IMR-90 (cell line): ENCODE measurements at regions not wholly inside any gene's neighbourhood (a gene's known extent, or its start where the extent isn't known, plus 50 kb on each side); places are given as distances from the start of the nearest gene placed in this dataset.
A peak's percentile ranks its signal among the peaks of the same experiment; 100 is the strongest.

Source experiments
- ATAC-seq: fragments of 200-7000 bp; cut with Tn5 transposase; 2 replicates; pipeline ENCODE4 v1.9.1; 2020; ENCODE audit warnings: low read depth, mild to moderate bottlenecking, moderate library complexity
- BruUV-seq: library from RNA; stranded (reverse); fragments of 400-500 nt; replicated peaks from 2 replicates; lab custom pipeline; 2021; lab: Mats Ljungman, UMichigan
- CTCF ChIA-PET: fragments of 300-600 bp; formaldehyde crosslinking; extraction: SDS; loops from one replicate; lab custom pipeline; 2021; ENCODE audit warnings: antibody characterized with exemption; lab: Yijun Ruan, JAX
- POLR2A ChIA-PET: fragments of 300-600 bp; sonication (Branson Sonifier 250); formaldehyde crosslinking; loops from one replicate; lab custom pipeline; 2022; ENCODE audit warnings: antibody characterized with exemption; ENCODE audit not compliant: unreplicated experiment; lab: Charles Lee
- DNase-seq: peaks from one replicate; pipeline ENCODE4 v3.0.0; 2013
- H2AFZ ChIP-seq: replicated peaks from 2 replicates; pipeline ENCODE3; 2013; ENCODE audit warnings: low read length, mild to moderate bottlenecking; ENCODE audit not compliant: poor library complexity
- H2AK5ac ChIP-seq: 2 replicates; pipeline ENCODE4 v1.6.1; 2013; ENCODE audit warnings: low read depth, low read length, inconsistent platforms
- H2AK9ac ChIP-seq: replicated peaks from 2 replicates; pipeline ENCODE3; 2013; ENCODE audit warnings: mild to moderate bottlenecking, low read depth, low read length, moderate library complexity; ENCODE audit not compliant: poor library complexity
- H2BK120ac ChIP-seq: 2 replicates; pipeline ENCODE4 v1.6.1; 2013; ENCODE audit warnings: low read depth, low read length, inconsistent platforms
- H2BK15ac ChIP-seq: 3 replicates; pipeline ENCODE4 v1.6.1; 2013; ENCODE audit warnings: low read depth, low read length, inconsistent platforms
- H2BK20ac ChIP-seq: 2 replicates; pipeline ENCODE4 v1.6.1; 2013; ENCODE audit warnings: low read depth, mild to moderate bottlenecking, inconsistent platforms, low read length, moderate library complexity
- H2BK5ac ChIP-seq: 2 replicates; pipeline ENCODE4 v1.6.1; 2013; ENCODE audit warnings: mild to moderate bottlenecking, low read depth, low read length, inconsistent platforms; ENCODE audit not compliant: poor library complexity, severe bottlenecking
- H3K14ac ChIP-seq: replicated peaks from 2 replicates; pipeline ENCODE4 v1.6.1; 2013; ENCODE audit warnings: low read depth, low read length, inconsistent platforms
- H3K18ac ChIP-seq: 2 replicates; pipeline ENCODE4 v1.6.1; 2013; ENCODE audit warnings: low read depth, low read length, control low read depth
- H3K23ac ChIP-seq: 2 replicates; pipeline ENCODE4 v1.6.1; 2013; ENCODE audit warnings: low read depth, low read length, inconsistent platforms
- H3K27ac ChIP-seq: 2 replicates; pipeline ENCODE4 v1.5.1; 2013; ENCODE audit warnings: mild to moderate bottlenecking, control low read depth, low read length; ENCODE audit not compliant: insufficient read depth
- H3K27me3 ChIP-seq: 2 replicates; pipeline ENCODE4 v1.6.1; 2013; ENCODE audit warnings: low read length; ENCODE audit not compliant: control insufficient read depth, insufficient read depth
- H3K36me3 ChIP-seq: 2 replicates; pipeline ENCODE4 v1.6.1; 2013; ENCODE audit warnings: low read length, mixed read lengths; ENCODE audit not compliant: control insufficient read depth, insufficient read depth
- H3K4ac ChIP-seq: 2 replicates; pipeline ENCODE4 v1.6.1; 2013; ENCODE audit warnings: low read depth, low read length, inconsistent platforms
- H3K4me1 ChIP-seq: 2 replicates; pipeline ENCODE4 v1.6.1; 2013; ENCODE audit warnings: low read length, mixed read lengths; ENCODE audit not compliant: control insufficient read depth, insufficient read depth
- H3K4me2 ChIP-seq: 2 replicates; pipeline ENCODE4 v1.6.1; 2013; ENCODE audit warnings: low read depth, mild to moderate bottlenecking, control low read depth, low read length, moderate library complexity
- H3K4me3 ChIP-seq: 2 replicates; pipeline ENCODE4 v1.5.1; 2013; ENCODE audit warnings: low read depth, mild to moderate bottlenecking, control low read depth, low read length, moderate library complexity; ENCODE audit not compliant: insufficient read depth
- H3K56ac ChIP-seq: 2 replicates; pipeline ENCODE4 v1.6.1; 2013; ENCODE audit warnings: low read length, inconsistent platforms; ENCODE audit not compliant: insufficient read depth; ENCODE audit errors: extremely low read depth
- H3K79me1 ChIP-seq, 2 experiments: 2 replicates each; pipeline ENCODE4 v1.6.1; 2013; ENCODE audit warnings: low read length in 2 of 2, inconsistent platforms in 1 of 2, low read depth in 1 of 2
- H3K9ac ChIP-seq: 2 replicates; pipeline ENCODE4 v1.6.1; 2013; ENCODE audit warnings: low read depth, low read length, control low read depth
- H3K9me1 ChIP-seq: 2 replicates; pipeline ENCODE4 v1.6.1; 2013; ENCODE audit warnings: low read length, inconsistent platforms; ENCODE audit not compliant: insufficient read depth
- H3K9me3 ChIP-seq: 2 replicates; pipeline ENCODE4 v1.6.1; 2013; ENCODE audit warnings: low read length; ENCODE audit not compliant: control insufficient read depth, insufficient read depth
- H4K20me1 ChIP-seq: 2 replicates; pipeline ENCODE4 v1.6.1; 2013; ENCODE audit warnings: low read length, inconsistent platforms; ENCODE audit not compliant: insufficient read depth
- H4K5ac ChIP-seq: 2 replicates; pipeline ENCODE4 v1.6.1; 2013; ENCODE audit warnings: mild to moderate bottlenecking, low read depth, low read length, control low read depth
- H4K8ac ChIP-seq, 2 experiments: 2 replicates each; pipeline ENCODE4 v1.6.1; 2013; ENCODE audit warnings: low read depth in 2 of 2, low read length in 2 of 2, control low read depth in 1 of 2, inconsistent platforms in 1 of 2
- H4K91ac ChIP-seq: 2 replicates; pipeline ENCODE4 v1.6.1; 2013; ENCODE audit warnings: low read depth, low read length, inconsistent platforms; ENCODE audit not compliant: insufficient read depth
- BHLHE40 ChIP-seq: fragments of 150-350 bp; IDR thresholded peaks from 2 replicates; pipeline ENCODE4 v1.6.1; 2016; ENCODE audit warnings: mild to moderate bottlenecking, low read depth, low read length
- CEBPB ChIP-seq: IDR thresholded peaks from 2 replicates; pipeline ENCODE4 v1.6.1; 2012; ENCODE audit warnings: low read depth, low read length, improper control_type of control experiment
- CHD1 ChIP-seq: IDR thresholded peaks from 2 replicates; pipeline ENCODE4 v1.6.1; 2012; ENCODE audit warnings: low read depth, low read length, improper control_type of control experiment
- ELK1 ChIP-seq: fragments of 150-350 bp; IDR thresholded peaks from 2 replicates; pipeline ENCODE4 v1.6.1; 2016; ENCODE audit warnings: low read depth, mild to moderate bottlenecking, low read length, moderate library complexity, borderline replicate concordance
- FOS ChIP-seq: fragments of 150-350 bp; IDR thresholded peaks from 2 replicates; pipeline ENCODE4 v1.6.1; 2016; ENCODE audit warnings: low read depth, low read length
- MAFK ChIP-seq: IDR thresholded peaks from 2 replicates; pipeline ENCODE4 v1.6.1; 2012; ENCODE audit warnings: low read depth, low read length, improper control_type of control experiment
- MAZ ChIP-seq: IDR thresholded peaks from 2 replicates; pipeline ENCODE4 v1.6.1; 2012; ENCODE audit warnings: low read depth, mild to moderate bottlenecking, low read length, improper control_type of control experiment, moderate library complexity, borderline replicate concordance
- MXI1 ChIP-seq: IDR thresholded peaks from 2 replicates; pipeline ENCODE4 v1.6.1; 2012; ENCODE audit warnings: low read depth, mild to moderate bottlenecking, low read length, moderate library complexity, borderline replicate concordance
- POLR2A ChIP-seq: IDR thresholded peaks from 2 replicates; pipeline ENCODE4 v1.6.1; 2012; ENCODE audit warnings: mild to moderate bottlenecking, low read depth, low read length
- RFX5 ChIP-seq: IDR thresholded peaks from 2 replicates; pipeline ENCODE4 v1.8.0; 2012; ENCODE audit warnings: low read depth, mild to moderate bottlenecking, low read length, moderate library complexity
- SMC3 ChIP-seq: fragments of 150-350 bp; IDR thresholded peaks from 2 replicates; pipeline ENCODE4 v1.6.1; 2016; ENCODE audit warnings: low read depth, mild to moderate bottlenecking, antibody characterized with exemption, low read length, moderate library complexity
- USF2 ChIP-seq: fragments of 150-350 bp; IDR thresholded peaks from 2 replicates; pipeline ENCODE4 v1.6.1; 2017; ENCODE audit warnings: mild to moderate bottlenecking, antibody characterized with exemption, low read length, low read depth
- dilution Hi-C: fragments of 300-500 bp; cut with HindIII; formaldehyde crosslinking; loops from one replicate; pipeline ENCODE4 v1.14.3; 2018; ENCODE audit warnings: low sequenced_read_pairs; ENCODE audit not compliant: unreplicated experiment
- in situ Hi-C: fragments of 300-500 bp; cut with MboI; formaldehyde crosslinking; loops from 3 replicates; pipeline ENCODE4 v1.14.3; 2019; ENCODE audit warnings: low sequenced_read_pairs, inconsistent platforms, mixed read lengths
- intact Hi-C: fragments of 100-400 bp; cut with micrococcal nuclease; formaldehyde crosslinking; loops from 2 replicates; pipeline ENCODE4 v1.10.0; 2022

DNA sequence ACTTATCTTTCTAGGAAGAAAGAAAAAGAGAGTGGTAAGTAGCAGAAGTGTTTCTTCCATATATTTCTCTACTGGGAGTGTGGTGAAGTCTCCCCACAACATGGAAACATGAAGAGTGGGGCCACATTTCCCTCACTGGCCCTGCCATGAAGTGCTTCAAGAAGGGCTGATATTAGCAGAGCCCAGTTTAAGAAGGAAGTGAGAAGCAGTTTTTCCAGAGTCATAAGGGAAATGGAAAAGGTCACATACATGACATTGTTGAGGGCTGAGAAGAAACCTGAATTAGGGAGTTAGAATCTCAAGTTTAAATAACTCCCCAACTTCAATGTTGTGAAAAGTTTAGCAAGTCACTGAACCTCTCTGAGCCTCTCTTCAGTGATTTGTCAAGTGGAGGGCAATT, 171.9 kb upstream of the RBPJ start:
- intact Hi-C loops: no loop called here

More for the DNA sequence above, 171.9 kb upstream of the RBPJ start:
- ChIA-PET CTCF (no interaction called here), POLR2A (no interaction called here)
- H3K23ac ChIP-seq: no peak overlapping the region
- H3K27me3 ChIP-seq: no peaks in the 10 kb centered on the region
- H3K4me2 ChIP-seq: no peak overlapping the region
- no peaks in the 10 kb centered on the region for H3K79me1 ChIP-seq
- H3K4me1 ChIP-seq: peaks cover 19% of the 10 kb centered on the region
- H2BK5ac ChIP-seq: no peak overlapping the region
- no peak overlapping the region for H3K14ac ChIP-seq
- BruUV-seq: no TSS peak
- no peak overlapping the region for H3K4me3 ChIP-seq
- H4K20me1 ChIP-seq: no peaks in the 10 kb centered on the region
- in situ Hi-C loops: no loop called here
- H4K8ac ChIP-seq: no peak overlapping the region
- no peaks in the 10 kb centered on the region; the same call in 1 of the 2 replicates for H3K9me3 ChIP-seq
- H3K18ac ChIP-seq: peak overlapping the region; percentile 12; the same call in 1 of the 2 replicates
- H3K56ac ChIP-seq: no peak overlapping the region
- H2BK20ac ChIP-seq: peak overlapping the region; percentile 1; the same call in 1 of the 2 replicates
- no peak overlapping the region; the same call in 1 of the 2 replicates for H2BK120ac ChIP-seq
- TF ChIP-seq BHLHE40 (no peak), MAFK (no peak), CEBPB (no peak), CHD1 (no peak), ELK1 (no peak), RFX5 (no peak), MAZ (no peak), MXI1 (no peak), USF2 (no peak), SMC3 (no peak), POLR2A (no peak), FOS (no peak)
- no peak overlapping the region for H3K27ac ChIP-seq
- H2AK5ac ChIP-seq: 0 out of 2 replicates have a peak overlapping the region, but pooled peaks have one; percentile 33
- dilution Hi-C loops: no loop called here
- peak overlapping the region; percentile 24; the same call in 1 of the 2 replicates for H4K5ac ChIP-seq
- H3K4ac ChIP-seq: peak overlapping the region; percentile 29; the same call in 1 of the 2 replicates
- no peak overlapping the region for H3K9ac ChIP-seq
- H3K9me1 ChIP-seq: peaks cover 10% of the 10 kb centered on the region
- no peaks in the 10 kb centered on the region for H3K36me3 ChIP-seq
- ATAC-seq (no peak), DNase-seq (no peak)
- no peak overlapping the region for H4K91ac ChIP-seq
- peak overlapping the region; percentile 19; the same call in 1 of the 3 replicates for H2BK15ac ChIP-seq
- H2AK9ac ChIP-seq: no peak overlapping the region
- no peak overlapping the region for H2AFZ ChIP-seq
